SU-DHL-6 (cell line): ENCODE measurements at regions not wholly inside any gene's neighbourhood (a gene's known extent, or its start where the extent isn't known, plus 50 kb on each side); places are given as distances from the start of the nearest gene placed in this dataset.

Source experiments
- EZH2phosphoT487 ChIP-seq: fragments of 200-600 bp; sonication (generic), shearing (Covaris generic); conservative IDR thresholded peaks from 2 replicates; pipeline ENCODE4 v1.6.1; 2018; ENCODE audit warnings: mild to moderate bottlenecking, antibody characterized with exemption, low read length, moderate library complexity, mixed read lengths
- TF ChIP-seq, protein P1 (sequence below): fragments of 200-600 bp; sonication (generic); IDR thresholded peaks from one replicate; pipeline ENCODE4 v1.5.1; 2017; ENCODE audit warnings: antibody characterized with exemption, mild to moderate bottlenecking, low read length, moderate library complexity; ENCODE audit not compliant: insufficient read depth, poor library complexity, severe bottlenecking

DNA sequence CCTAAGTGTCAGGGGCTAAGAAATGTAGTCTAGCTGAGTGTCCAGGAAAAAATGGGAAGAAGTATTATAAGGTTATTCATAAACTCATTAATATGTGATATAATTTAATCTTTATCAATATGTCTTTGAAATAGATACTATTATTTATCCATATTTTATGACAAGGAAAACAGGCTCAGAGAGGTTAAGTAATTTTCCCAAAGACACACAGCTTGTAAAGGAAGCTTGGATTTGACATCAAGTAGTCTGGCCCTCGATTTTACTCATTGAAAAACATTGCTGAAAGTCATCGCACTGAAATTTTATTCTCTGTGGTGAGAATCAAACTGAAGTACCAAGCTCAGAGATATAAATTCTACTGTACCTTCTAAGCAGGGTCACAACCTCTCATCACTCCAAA, 276.9 kb downstream of the MSX2 start:
- no peak for TF ChIP-seq EZH2phosphoT487
- TF ChIP-seq, protein P1, sequence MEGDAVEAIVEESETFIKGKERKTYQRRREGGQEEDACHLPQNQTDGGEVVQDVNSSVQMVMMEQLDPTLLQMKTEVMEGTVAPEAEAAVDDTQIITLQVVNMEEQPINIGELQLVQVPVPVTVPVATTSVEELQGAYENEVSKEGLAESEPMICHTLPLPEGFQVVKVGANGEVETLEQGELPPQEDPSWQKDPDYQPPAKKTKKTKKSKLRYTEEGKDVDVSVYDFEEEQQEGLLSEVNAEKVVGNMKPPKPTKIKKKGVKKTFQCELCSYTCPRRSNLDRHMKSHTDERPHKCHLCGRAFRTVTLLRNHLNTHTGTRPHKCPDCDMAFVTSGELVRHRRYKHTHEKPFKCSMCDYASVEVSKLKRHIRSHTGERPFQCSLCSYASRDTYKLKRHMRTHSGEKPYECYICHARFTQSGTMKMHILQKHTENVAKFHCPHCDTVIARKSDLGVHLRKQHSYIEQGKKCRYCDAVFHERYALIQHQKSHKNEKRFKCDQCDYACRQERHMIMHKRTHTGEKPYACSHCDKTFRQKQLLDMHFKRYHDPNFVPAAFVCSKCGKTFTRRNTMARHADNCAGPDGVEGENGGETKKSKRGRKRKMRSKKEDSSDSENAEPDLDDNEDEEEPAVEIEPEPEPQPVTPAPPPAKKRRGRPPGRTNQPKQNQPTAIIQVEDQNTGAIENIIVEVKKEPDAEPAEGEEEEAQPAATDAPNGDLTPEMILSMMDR: no peak
